AG04449 (cell line): ENCODE measurements at regions not wholly inside any gene's neighbourhood (a gene's known extent, or its start where the extent isn't known, plus 50 kb on each side); places are given as distances from the start of the nearest gene placed in this dataset.

Experiments
- CTCF ChIA-PET: fragments of 350-600 bp; formaldehyde crosslinking; extraction: SDS; loops from one replicate; lab custom pipeline; 2021; ENCODE audit warnings: antibody characterized with exemption; lab: Yijun Ruan, JAX
- POLR2A ChIA-PET: fragments of 400-600, 350-600 bp; formaldehyde crosslinking; extraction: SDS; loops from one replicate; lab custom pipeline; 2020; ENCODE audit warnings: antibody characterized with exemption, inconsistent platforms; lab: Yijun Ruan, JAX
- DNase-seq: peaks from one replicate; pipeline ENCODE4 v3.0.0-alpha.2; 2010; ENCODE audit warnings: low read depth, low spot score
- H3K4me3 ChIP-seq: 2 replicates; pipeline ENCODE4 v1.5.1; 2011; ENCODE audit warnings: low read depth, mild to moderate bottlenecking, control low read depth, low read length
- TF ChIP-seq, protein P1 (sequence below): IDR thresholded peaks from one replicate; pipeline ENCODE4 v1.5.1; 2011; ENCODE audit warnings: mild to moderate bottlenecking, moderate library complexity, low read length, control low read depth, inconsistent platforms; ENCODE audit not compliant: insufficient read depth; ENCODE audit errors: missing control alignments

DNA sequence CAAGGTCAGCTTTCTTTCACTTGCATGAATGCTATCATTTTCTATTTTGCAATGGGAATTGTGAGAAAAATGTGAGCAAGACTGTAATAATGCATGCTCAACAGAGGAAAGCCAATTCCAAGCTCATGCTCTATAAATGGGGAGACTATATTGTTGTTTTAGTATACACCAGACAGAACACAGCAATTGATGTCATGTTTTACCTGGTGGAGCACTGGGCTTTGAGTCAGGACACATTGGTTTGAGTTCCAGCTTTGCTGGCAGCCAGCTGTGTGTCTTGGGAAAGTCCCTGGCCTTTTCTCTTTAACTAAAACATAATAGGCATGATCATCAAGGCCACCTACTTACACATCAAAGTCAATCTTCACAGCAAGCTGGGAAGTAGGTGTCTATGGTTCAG, 83.3 kb downstream of the FOXA2 start:
- ChIA-PET POLR2A (no interaction called here), CTCF (no interaction called here)
- H3K4me3 ChIP-seq: no peak overlapping the region
- no peak for DNase-seq
- TF ChIP-seq, protein P1, sequence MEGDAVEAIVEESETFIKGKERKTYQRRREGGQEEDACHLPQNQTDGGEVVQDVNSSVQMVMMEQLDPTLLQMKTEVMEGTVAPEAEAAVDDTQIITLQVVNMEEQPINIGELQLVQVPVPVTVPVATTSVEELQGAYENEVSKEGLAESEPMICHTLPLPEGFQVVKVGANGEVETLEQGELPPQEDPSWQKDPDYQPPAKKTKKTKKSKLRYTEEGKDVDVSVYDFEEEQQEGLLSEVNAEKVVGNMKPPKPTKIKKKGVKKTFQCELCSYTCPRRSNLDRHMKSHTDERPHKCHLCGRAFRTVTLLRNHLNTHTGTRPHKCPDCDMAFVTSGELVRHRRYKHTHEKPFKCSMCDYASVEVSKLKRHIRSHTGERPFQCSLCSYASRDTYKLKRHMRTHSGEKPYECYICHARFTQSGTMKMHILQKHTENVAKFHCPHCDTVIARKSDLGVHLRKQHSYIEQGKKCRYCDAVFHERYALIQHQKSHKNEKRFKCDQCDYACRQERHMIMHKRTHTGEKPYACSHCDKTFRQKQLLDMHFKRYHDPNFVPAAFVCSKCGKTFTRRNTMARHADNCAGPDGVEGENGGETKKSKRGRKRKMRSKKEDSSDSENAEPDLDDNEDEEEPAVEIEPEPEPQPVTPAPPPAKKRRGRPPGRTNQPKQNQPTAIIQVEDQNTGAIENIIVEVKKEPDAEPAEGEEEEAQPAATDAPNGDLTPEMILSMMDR: no peak

DNA sequence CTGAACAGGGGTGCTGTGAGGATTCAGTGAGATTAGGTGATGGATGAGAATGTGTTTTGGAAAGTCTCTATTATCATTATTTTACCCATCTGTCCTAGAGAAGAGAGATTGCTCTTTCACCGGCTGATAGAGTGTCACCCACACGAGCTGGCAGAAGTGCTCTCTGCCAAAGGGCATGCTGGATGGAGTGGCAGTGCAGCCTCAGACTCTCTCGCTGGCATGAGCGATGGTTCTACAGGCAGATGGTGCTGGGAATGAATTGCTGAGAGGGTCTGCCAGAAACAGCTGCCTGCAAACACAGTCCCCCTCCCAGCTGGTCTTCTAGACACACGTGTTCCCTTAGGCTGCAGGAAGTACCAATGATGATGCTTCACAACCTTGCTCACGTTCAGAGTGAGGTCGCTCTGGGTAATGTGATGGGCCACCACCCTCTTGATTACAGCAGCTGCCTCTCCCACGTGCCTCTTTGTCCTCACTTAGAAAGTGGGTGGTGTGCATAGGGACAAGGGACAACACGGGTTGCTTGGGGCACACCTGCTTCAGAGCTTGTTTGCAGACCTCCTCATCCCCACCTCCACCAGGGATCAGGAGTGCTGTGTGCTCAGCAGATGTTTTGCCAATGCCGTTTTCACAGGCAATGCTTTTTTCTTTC, 84.7 kb downstream of the FOXA2 start:
- ChIA-PET POLR2A (no interaction called here), CTCF (no interaction called here)
- no peak for DNase-seq
- H3K4me3 ChIP-seq: no peak overlapping the region
- TF ChIP-seq, protein P1: no peak

DNA sequence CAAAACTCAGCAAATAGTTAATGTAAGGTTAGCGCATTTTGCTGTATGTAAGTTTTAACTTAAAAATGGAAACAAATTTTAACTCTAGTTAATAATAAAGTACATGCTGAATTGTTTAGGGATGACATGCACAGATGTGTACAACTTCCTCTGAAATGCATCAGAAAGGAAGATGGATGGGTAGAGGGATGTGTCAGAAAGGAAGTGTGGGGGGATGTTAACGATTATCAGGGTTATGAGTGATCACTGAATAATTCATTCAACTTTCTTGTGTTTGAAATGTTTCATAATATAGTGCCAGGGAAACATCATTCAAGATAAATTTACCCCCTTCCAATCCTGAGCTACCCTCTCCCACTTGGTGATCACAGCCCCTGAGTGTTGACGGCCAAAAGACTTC, 87.6 kb downstream of the FOXA2 start:
- ChIA-PET CTCF (no interaction called here), POLR2A (no interaction called here)

DNA sequence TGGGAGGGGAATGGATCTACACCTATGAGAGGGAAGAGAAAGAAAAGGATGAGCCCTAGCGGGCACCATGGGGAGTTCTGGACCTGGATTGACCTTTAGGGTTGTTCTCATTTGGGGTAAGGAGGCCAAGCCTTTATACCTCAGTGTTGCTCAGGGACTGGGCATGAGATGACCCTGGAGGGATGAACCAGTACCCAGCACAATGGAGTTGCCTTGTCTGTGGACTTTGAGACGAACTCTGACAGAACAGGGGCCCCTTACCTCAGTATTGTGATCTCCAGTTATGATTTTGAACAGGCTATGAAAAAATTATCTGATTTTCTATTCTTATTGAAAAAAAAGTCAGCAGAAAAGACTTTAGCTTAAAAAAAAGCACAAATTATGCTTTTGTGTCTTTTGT, 88.6 kb downstream of the FOXA2 start:
- no peak for DNase-seq
- TF ChIP-seq, protein P1: no peak
- ChIA-PET CTCF (no interaction called here), POLR2A (no interaction called here)
- H3K4me3 ChIP-seq: no peak overlapping the region

More for the DNA sequence above, 87.6 kb downstream of the FOXA2 start:
- TF ChIP-seq, protein P1: no peak
- no peak overlapping the region for H3K4me3 ChIP-seq
- no peak for DNase-seq

DNA sequence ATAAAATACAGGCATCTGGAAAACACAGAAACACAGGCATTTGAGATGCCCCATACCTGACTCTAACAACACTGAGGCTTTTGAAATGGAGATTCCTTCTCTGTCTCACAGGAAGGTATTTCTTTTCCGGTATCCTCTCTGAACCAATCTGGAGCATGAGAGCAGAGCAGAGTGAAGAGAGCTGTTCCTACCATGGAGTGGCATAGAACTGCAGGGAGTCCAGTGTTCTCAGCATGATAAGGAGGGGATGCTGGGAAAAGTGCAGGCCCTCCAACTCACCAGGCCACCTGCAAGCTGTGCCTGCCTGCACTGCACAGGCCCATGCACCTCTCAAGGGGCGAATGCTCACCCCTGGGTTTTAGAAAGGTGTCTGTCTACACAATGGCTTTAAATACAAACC, 89.2 kb downstream of the FOXA2 start:
- TF ChIP-seq, protein P1: no peak
- no peak for DNase-seq
- POLR2A ChIA-PET: no interaction called here
- H3K4me3 ChIP-seq: no peak overlapping the region
- CTCF ChIA-PET: no interaction called here

DNA sequence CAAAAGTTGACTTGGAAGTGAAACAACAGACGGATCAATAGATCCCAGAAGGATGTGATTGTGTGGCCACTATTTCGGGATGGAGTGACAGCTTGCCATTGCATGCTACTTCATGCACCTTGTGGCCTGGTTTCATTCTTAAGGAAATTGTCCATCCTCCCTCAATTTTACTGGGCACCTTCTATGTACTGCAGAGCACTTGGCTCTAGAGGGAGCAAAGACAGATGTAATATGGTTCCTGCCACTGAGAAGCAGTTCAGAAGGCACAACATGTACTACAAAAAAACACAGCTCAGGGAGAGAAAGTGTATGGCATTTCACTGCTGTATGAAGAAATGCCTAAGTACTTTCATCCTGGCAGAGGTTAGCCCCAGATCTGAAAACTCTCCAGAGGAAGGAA, 91.9 kb downstream of the FOXA2 start:
- ChIA-PET CTCF (no interaction called here), POLR2A (no interaction called here)
- TF ChIP-seq, protein P1: no peak
- no peak for DNase-seq
- H3K4me3 ChIP-seq: no peak overlapping the region
